Fibroblast of skin of right biceps (primary cell): ENCODE measurements at regions not wholly inside any gene's neighbourhood (a gene's known extent, or its start where the extent isn't known, plus 50 kb on each side); places are given as distances from the start of the nearest gene placed in this dataset.
A peak's percentile ranks its signal among the peaks of the same experiment; 100 is the strongest.
"Not testable (repeated sequence)": the region's sequence is repeated elsewhere in the genome, so short reads cannot be mapped to it uniquely, and the experiment has no call there.

Experiments
- DNase-seq: peaks from one replicate; pipeline ENCODE4 v3.0.0-alpha.2; 2013

DNA sequence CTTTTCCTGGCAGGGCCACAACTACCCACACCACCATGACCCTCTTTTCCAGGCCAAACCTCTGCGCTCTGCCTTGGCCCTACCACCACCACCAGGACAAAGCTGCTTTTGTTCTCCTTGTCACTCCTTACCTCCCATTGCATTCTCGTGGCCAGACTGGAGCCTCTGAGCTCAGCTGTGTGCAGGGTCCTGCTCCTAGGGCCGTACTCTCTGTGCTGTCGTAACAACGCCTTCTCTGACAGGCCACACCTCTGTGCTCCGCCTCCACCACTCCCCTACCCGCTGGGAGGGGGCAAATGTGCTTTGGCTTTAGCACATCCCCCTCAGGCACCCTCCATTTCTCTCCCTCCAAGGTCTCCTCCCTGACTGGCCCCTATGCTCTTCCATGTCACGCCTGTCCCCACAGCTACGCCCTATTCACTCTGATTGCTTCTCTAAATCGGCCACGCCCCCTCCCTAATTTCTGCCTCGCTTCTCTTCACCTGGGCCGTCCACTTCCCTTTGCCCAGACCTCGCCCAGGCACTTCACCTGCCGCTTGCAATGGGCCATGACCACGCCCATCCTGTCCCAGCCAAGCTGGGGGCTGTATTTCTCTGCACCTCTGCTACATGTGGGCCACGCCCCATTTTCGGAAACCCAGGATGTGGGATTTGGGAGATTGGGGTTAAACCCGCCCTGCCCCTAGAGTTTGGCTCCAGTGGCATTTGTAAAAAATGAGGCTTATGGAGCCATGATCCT, 472.3 kb downstream of the KLF12 start:
- DNase-seq, result no peak

- no peak for DNase-seq
Observed at GRCh38 chr13:73661066-73661465, 473.1 kb downstream of the KLF12 start.

- DNase-seq, result no peak
Observed at GRCh38 chr13:73658639-73659038, 475.6 kb downstream of the KLF12 start.

DNA sequence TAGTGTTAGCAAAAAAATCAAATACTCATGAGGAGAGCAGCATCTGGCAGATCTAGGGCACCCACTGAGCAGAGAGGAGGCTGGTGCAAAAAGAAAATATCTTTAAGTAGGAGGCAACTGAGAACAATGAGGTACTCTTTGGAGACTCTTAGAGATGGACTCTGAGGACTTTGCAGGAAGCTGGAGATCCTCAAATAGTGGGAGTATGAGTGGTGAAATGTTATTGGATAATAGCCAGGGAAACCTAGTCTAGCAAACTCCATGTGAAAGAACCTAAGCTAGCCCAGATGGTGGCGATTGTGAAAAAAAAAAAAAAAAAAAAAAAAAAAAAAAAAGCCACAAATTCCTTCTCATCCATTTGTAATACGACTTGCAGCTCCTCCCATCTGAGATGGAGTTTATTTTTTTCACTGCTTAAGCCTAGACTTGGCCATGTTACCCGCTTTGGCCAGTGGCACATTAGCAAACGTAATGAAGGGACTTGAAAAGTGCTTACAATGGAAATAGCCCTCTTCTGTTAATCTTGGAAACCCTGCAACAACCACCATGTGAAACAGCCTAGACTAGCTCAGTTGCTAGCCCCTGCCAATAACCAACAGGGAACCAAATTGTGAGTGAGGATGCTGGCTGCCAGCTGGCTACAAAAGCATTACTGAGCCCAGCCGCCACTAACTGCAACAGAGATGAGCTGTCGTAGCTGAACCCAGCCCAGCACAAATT, 476.2 kb downstream of the KLF12 start:
- peak; percentile 66 for DNase-seq

DNA sequence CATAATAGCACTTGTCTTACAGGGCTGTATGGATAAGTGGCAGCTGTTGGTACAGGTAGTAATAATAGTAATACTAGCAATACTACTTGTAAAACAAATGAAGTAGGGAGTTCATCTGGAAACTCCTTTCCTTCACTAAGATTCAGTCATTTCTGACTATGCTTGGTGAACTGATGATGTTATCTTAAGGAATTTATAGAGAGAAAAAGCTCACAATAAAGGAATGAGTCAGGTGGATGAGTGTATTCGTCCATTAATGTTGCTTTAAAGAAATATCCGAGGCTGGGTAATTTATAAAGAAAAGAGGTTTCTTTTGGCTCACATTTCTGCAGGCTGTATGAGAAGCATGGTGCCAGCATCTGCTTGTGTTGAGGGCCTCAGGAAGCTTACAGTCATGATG, 477.3 kb downstream of the KLF12 start:
- peak; percentile 22 for DNase-seq

DNA sequence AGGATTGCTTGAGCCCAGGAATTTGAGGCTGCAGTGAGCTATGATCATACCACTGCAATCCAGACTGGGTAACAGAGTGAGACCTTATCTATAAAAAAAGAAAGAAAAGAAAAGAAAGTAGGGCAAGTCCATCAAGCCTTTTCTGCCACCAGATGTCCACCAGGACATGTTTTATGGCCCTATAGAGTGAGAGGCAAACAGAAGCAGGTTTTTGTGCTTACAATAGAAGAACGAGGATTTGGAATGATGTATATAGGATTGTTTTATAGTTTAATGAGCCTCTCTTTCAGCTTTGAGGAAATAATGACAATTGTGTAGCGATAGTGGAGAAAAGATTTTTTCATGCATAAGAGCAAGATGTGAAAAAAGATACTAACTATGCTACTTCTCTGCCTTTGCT, 480.5 kb downstream of the KLF12 start:
- no peak for DNase-seq

GRCh38 chr13:73647417-73647816, 486.8 kb downstream of the KLF12 start:
- no peak for DNase-seq

GRCh38 chr13:73640476-73641179, 493.6 kb downstream of the KLF12 start:
- DNase-seq, result not testable (repeated sequence)

DNA sequence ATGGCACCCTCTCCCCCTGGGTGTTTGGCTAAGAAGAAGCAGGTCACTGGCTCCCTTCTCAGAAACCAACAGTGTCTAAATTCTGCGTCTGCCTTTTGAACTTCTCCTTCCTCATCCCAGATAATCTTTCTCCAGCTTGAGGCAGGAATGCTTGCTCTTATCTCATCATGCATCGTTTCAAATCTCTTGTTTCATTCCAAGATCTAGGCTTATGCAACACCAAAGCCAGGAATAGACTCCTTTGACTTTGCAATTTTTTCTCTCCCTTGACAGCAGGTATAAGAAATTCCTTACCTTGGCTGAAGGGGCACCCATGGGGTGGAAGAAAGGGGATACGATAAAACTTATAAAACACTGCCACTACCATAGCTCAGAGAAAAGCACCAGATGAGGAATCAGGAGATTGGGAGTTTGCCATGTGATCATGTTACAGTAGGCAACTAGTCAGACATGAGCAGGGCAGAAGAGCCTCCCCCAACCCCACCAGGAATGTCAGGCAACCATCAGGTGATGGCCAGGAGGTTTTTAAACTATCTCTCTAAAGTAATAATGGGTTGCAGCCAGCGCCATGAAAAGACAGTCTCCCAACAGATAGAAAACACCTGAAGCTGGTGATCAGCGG, 498.9 kb downstream of the KLF12 start:
- DNase-seq, result no peak

- no peak for DNase-seq
Observed at GRCh38 chr13:73633817-73634460, 500.3 kb downstream of the KLF12 start.

GRCh38 chr13:73631411-73631810, 502.8 kb downstream of the KLF12 start:
- DNase-seq, result no peak

DNA sequence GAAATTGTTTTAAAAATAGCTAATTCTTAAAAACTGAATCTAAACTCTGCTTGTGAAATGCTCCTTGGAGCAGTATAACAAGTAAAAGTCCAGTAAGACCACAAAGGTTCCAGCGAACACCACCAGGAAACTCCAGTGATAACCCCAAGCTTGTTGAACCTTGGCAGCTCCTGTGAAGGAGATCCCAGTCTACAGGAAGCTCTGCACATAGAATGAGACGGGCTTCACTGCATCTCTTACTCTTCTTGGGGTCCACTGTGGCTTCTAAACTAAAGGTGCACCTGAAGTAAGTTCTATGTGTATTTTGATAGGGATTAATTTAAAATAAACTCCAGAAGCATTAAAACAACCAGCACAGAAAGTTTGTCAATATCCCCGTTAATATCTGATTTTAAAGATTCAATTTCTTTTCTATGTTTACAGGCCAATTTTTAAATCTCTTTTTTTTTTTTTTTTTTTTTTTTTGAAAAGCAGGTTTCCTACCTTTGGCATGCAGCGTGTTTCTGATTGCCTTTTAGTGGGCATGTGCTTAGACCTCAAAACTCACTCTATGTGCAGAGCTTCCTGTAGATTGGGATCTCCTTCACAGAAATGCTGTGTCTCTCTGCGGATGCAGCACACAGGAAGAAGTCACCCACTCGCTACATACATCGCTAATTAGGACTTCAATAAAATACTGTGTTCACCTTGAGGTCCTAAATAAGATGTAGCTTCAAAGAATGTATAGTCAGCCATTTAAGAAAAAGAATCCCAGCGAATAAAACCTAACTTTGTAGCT, 508.5 kb downstream of the KLF12 start:
- DNase-seq, result no peak

DNA sequence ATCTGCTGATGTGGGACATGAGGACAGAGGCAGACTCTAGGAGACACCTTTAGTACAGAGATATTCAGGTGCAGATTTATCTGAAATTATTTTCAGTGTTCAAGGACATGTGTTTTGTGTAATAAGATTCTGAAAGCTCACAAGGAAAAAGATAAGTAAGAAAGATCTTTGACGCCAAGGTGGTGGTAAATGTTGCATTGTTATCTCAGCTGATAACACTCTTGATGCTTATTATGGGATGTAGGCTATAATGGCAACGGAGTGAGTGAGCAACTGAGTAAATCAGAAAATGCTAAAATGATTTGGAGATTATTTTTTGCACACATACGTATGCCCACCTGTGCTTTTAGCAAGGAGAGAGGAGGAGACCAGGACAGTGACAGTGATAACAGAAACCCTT, 510.9 kb downstream of the KLF12 start:
- DNase-seq, result no peak

DNA sequence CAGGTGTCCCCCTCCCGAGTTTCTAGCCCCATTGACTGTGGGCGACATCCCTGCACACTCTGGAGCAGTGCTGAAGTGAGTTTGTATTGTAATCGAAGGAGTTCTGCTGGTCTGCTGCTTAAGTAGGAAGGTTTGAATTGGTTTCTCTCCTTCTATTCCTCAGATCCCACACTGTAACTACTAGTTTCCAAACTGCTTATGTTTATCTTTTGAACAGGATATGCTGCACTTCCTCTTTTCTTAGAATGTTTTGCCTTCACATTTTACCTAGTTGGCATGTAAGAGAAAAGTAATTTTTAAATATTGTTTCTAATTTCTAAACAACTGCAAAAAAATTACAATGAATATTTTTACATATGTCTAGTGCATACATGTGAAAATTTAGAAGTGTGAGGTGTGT, 511.8 kb downstream of the KLF12 start:
- DNase-seq, result no peak

GRCh38 chr13:73618275-73618865, 515.8 kb downstream of the KLF12 start:
- no peak for DNase-seq

DNA sequence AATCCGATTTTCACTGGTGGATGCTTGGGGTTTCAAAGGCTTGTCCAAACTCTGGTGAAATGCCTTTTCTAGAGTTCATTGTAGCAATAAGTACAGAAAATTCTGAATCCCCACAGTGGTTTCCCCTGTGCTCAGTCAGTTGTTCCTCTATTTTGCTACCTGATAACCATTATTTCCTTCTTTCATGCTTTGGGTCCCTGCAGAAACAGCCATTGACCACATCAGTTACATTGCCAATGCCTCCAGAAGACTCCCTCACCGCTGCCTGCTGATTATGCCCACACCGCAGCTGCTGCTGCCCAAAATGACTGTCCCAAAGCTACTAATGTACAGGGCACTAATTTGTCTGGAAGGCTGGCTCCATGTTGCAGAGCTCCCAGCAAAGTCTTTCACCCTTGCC, 517.3 kb downstream of the KLF12 start:
- no peak for DNase-seq

GRCh38 chr13:73610799-73611592, 523.2 kb downstream of the KLF12 start:
- no peak for DNase-seq

DNA sequence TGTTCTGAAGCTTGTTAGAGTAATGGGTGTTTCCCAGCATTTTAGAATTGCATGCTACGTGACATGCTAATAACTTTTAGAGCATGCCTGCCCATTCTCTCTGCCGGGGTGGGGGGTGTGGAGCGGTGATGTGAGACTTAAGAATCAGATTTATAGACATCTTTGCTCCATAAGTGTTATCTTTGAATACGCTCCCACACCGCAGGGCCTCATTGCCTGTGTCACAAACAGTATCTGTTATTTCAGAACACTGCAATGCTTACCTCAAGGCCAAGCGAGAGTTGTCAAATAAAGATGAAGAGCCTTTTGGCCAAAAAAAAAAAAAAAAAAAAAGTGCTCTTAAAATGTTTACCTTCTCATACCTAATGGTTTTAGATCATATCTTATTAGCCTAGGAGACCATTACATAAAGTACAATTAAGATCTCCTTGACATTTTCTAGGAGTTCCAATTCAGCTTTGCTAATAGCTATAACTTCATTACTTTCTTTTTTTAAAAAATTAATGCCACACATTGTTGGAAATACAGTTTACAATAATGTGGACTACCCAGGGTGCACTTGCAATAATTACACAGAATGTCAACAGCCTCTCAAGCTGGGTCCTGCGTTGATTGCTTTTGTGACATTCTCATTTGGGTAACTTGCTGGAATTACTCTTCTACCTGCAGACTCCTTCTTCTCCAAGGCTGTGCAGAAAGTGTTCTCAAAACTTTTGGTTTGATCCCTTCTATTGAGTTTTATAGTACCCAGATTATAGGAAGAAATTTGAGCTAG, 525.3 kb downstream of the KLF12 start:
- no peak for DNase-seq

DNA sequence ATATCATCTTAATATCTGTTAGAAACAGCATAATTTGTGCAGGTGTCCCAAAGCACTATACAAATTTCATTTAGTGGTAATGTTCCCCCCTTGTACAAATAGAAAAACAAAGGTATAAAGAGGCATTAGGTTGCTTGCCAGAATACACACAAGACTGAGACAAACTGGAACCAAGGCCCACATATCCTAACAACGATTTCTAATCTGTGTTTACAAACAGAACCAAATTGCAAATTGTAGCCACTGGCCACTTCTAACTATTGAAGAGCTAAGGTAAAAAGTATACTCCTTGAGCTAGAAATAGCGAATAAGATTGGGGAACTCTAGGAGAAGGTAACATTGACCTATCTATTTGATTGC, 526.1 kb downstream of the KLF12 start:
- no peak for DNase-seq

- DNase-seq, result no peak
Observed at GRCh38 chr13:73607489-73608156, 526.6 kb downstream of the KLF12 start.
